ENCODE measurements at regions not wholly inside any gene's neighbourhood (a gene's known extent, or its start where the extent isn't known, plus 50 kb on each side); places are given as distances from the start of the nearest gene placed in this dataset.

DNA sequence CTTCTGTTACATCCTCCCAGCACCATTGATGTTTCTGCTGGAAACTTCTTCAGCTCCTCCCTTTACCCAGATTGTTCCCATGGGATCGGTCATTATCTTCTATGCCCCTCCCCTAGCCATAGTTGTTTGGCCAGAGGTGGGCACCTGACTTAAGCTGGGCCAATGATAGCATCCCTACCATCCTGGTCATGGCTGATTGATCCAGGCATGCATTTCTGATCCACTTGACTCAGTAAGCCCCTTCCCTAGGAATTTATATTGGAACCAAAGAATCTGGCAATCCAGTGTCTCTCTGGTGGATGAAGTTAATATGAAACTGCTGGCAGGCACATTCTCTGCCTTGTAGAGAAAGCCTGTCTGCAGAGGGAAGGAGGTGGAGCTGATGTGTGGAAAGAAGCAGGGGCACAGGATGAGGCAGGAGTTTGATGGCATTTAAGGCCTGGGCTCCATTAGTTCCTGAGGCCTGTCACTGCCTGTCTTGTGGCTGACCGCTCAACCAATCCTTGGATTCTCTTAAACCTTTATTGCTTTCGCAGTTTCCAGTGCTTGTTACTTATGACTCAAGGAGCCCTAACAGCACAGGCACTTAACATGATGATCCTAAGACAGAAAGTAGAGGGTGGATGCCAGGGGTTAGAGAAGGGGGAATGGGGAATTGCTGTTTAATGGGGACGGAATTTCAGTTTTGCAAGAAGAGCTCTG lies 152.4 kb downstream of the ABCC12 start:
- TF ChIP-seq FOXK2 (conservative IDR thresholded peaks at IDR 0.05 in 1 of 2, IDR thresholded peaks at IDR 0.05 in 1 of 2; ENCODE audit: low read depth in 2 of 2), result no peak
- TF ChIP-seq, protein P1, sequence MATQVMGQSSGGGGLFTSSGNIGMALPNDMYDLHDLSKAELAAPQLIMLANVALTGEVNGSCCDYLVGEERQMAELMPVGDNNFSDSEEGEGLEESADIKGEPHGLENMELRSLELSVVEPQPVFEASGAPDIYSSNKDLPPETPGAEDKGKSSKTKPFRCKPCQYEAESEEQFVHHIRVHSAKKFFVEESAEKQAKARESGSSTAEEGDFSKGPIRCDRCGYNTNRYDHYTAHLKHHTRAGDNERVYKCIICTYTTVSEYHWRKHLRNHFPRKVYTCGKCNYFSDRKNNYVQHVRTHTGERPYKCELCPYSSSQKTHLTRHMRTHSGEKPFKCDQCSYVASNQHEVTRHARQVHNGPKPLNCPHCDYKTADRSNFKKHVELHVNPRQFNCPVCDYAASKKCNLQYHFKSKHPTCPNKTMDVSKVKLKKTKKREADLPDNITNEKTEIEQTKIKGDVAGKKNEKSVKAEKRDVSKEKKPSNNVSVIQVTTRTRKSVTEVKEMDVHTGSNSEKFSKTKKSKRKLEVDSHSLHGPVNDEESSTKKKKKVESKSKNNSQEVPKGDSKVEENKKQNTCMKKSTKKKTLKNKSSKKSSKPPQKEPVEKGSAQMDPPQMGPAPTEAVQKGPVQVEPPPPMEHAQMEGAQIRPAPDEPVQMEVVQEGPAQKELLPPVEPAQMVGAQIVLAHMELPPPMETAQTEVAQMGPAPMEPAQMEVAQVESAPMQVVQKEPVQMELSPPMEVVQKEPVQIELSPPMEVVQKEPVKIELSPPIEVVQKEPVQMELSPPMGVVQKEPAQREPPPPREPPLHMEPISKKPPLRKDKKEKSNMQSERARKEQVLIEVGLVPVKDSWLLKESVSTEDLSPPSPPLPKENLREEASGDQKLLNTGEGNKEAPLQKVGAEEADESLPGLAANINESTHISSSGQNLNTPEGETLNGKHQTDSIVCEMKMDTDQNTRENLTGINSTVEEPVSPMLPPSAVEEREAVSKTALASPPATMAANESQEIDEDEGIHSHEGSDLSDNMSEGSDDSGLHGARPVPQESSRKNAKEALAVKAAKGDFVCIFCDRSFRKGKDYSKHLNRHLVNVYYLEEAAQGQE (IDR thresholded peaks at IDR 0.05; ENCODE audit: borderline replicate concordance), result no peak
- TF ChIP-seq, protein P1 (CRISPR knock-in tag; IDR thresholded peaks at IDR 0.05; ENCODE audit: low read depth), result no peak
- no peak for TF ChIP-seq POLR2AphosphoS5 (IDR thresholded peaks at IDR 0.05; ENCODE audit: control insufficient read depth, insufficient read depth, low read depth, low read length)
- TF ChIP-seq, protein P2, sequence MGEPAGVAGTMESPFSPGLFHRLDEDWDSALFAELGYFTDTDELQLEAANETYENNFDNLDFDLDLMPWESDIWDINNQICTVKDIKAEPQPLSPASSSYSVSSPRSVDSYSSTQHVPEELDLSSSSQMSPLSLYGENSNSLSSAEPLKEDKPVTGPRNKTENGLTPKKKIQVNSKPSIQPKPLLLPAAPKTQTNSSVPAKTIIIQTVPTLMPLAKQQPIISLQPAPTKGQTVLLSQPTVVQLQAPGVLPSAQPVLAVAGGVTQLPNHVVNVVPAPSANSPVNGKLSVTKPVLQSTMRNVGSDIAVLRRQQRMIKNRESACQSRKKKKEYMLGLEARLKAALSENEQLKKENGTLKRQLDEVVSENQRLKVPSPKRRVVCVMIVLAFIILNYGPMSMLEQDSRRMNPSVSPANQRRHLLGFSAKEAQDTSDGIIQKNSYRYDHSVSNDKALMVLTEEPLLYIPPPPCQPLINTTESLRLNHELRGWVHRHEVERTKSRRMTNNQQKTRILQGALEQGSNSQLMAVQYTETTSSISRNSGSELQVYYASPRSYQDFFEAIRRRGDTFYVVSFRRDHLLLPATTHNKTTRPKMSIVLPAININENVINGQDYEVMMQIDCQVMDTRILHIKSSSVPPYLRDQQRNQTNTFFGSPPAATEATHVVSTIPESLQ (CRISPR knock-in tag; IDR thresholded peaks at IDR 0.05), result no peak
